WTC11 (cell line): ENCODE measurements at regions not wholly inside any gene's neighbourhood (a gene's known extent, or its start where the extent isn't known, plus 50 kb on each side); places are given as distances from the start of the nearest gene placed in this dataset.

Experiments
- ATAC-seq: fragments of 200-7000 bp; cut with Tn5 transposase; 2 replicates; pipeline ENCODE4 v1.10.0; 2021; ENCODE audit warnings: mild to moderate bottlenecking, moderate library complexity
- CTCF ChIA-PET: fragments of 300-600 bp; sonication (Branson Sonifier 250); formaldehyde crosslinking; loops from one replicate; lab custom pipeline; 2021; ENCODE audit warnings: antibody characterized with exemption; lab: Charles Lee
- POLR2A ChIA-PET: fragments of 350-600 bp; sonication (Branson Sonifier 250); formaldehyde crosslinking; loops from one replicate; lab custom pipeline; 2021; ENCODE audit warnings: antibody characterized with exemption; lab: Charles Lee
- DNase-seq: peaks from one replicate; pipeline ENCODE4 v3.0.0; 2021; ENCODE audit warnings: low spot score
- H3K27ac Mint-ChIP-seq: 2 replicates; pipeline ENCODE4 v1.8.0; 2021; ENCODE audit warnings: mixed read lengths
- H3K27me3 Mint-ChIP-seq: 2 replicates; pipeline ENCODE4 v1.8.0; 2021; ENCODE audit warnings: low read depth, mild to moderate bottlenecking, moderate library complexity, mixed read lengths
- H3K36me3 Mint-ChIP-seq: 2 replicates; pipeline ENCODE4 v1.8.0; 2021; ENCODE audit warnings: mixed read lengths
- H3K4me1 Mint-ChIP-seq: 2 replicates; pipeline ENCODE4 v1.8.0; 2022; ENCODE audit warnings: mixed read lengths
- H3K4me3 Mint-ChIP-seq: 2 replicates; pipeline ENCODE4 v1.8.0; 2021; ENCODE audit warnings: mild to moderate bottlenecking, moderate library complexity, mixed read lengths
- H3K9me3 Mint-ChIP-seq: 2 replicates; pipeline ENCODE4 v1.8.0; 2021; ENCODE audit warnings: mixed read lengths
- CBFB ChIP-seq: sonication (generic); formaldehyde crosslinking; IDR thresholded peaks from 2 replicates; pipeline ENCODE4 v1.8.1; 2022; ENCODE audit warnings: mild to moderate bottlenecking, low read depth, missing genetic modification reagents
- CREM ChIP-seq: sonication (generic); formaldehyde crosslinking; IDR thresholded peaks from 2 replicates; pipeline ENCODE4 v1.8.1; 2022; ENCODE audit warnings: mild to moderate bottlenecking, missing genetic modification reagents, moderate library complexity
- ETV6 ChIP-seq: sonication (generic); formaldehyde crosslinking; IDR thresholded peaks from 2 replicates; pipeline ENCODE4 v1.8.1; 2022; ENCODE audit warnings: mild to moderate bottlenecking, missing genetic modification reagents
- FOXJ3 ChIP-seq: sonication (generic); formaldehyde crosslinking; IDR thresholded peaks from 2 replicates; pipeline ENCODE4 v1.9.0; 2021; ENCODE audit warnings: missing genetic modification reagents, mild to moderate bottlenecking, borderline replicate concordance
- FOXP1 ChIP-seq: sonication (generic); formaldehyde crosslinking; IDR thresholded peaks from 2 replicates; pipeline ENCODE4 v1.8.0; 2022; ENCODE audit warnings: missing genetic modification reagents, mild to moderate bottlenecking, moderate library complexity, borderline replicate concordance
- GABPB1 ChIP-seq: sonication (generic); formaldehyde crosslinking; IDR thresholded peaks from 2 replicates; pipeline ENCODE4 v1.8.1; 2023; ENCODE audit warnings: mild to moderate bottlenecking, missing genetic modification reagents
- GRHL2 ChIP-seq: fragments of 250-450 bp; sonication (Bioruptor Pico); IDR thresholded peaks from 2 replicates; pipeline ENCODE4 v1.8.0; 2022; ENCODE audit warnings: mild to moderate bottlenecking, moderate library complexity; ENCODE audit not compliant: insufficient replicate concordance, severe bottlenecking
- IRF2 ChIP-seq: sonication (generic); formaldehyde crosslinking; IDR thresholded peaks from 2 replicates; pipeline ENCODE4 v1.8.0; 2022; ENCODE audit warnings: low read depth, missing genetic modification reagents, borderline replicate concordance
- NR3C1 ChIP-seq: sonication (generic); formaldehyde crosslinking; conservative IDR thresholded peaks from 2 replicates; pipeline ENCODE4 v1.8.1; 2023; ENCODE audit warnings: low read depth, mild to moderate bottlenecking, missing genetic modification reagents
- ZNF317 ChIP-seq: sonication (generic); formaldehyde crosslinking; IDR thresholded peaks from 2 replicates; pipeline ENCODE4 v1.8.1; 2023; ENCODE audit warnings: low read depth, mild to moderate bottlenecking, moderate library complexity, missing genetic modification reagents, borderline replicate concordance
- ZNF396 ChIP-seq: fragments of 250-450 bp; sonication (Bioruptor Pico); IDR thresholded peaks from 2 replicates; pipeline ENCODE4 v1.8.0; 2021; ENCODE audit warnings: mild to moderate bottlenecking, moderate library complexity, borderline replicate concordance
- TF ChIP-seq, protein P1 (sequence below): sonication (generic); formaldehyde crosslinking; conservative IDR thresholded peaks from 2 replicates; pipeline ENCODE4 v1.8.1; 2022; ENCODE audit warnings: mild to moderate bottlenecking, missing genetic modification reagents
- TF ChIP-seq, protein P2 (sequence below): sonication (generic); formaldehyde crosslinking; IDR thresholded peaks from 2 replicates; pipeline ENCODE4 v1.8.1; 2022; ENCODE audit warnings: mild to moderate bottlenecking, moderate library complexity, missing genetic modification reagents
- TF ChIP-seq, protein P3 (sequence below): sonication (generic); formaldehyde crosslinking; conservative IDR thresholded peaks from 2 replicates; pipeline ENCODE4 v1.8.1; 2023; ENCODE audit warnings: mild to moderate bottlenecking, low read depth, missing genetic modification reagents, moderate library complexity
- TF ChIP-seq, protein P4 (sequence below): sonication (generic); formaldehyde crosslinking; IDR thresholded peaks from 2 replicates; pipeline ENCODE4 v1.8.1; 2022; ENCODE audit warnings: missing genetic modification reagents, borderline replicate concordance
- TF ChIP-seq, protein P5 (sequence below): sonication (generic); formaldehyde crosslinking; IDR thresholded peaks from 2 replicates; pipeline ENCODE4 v1.8.0; 2022; ENCODE audit warnings: mild to moderate bottlenecking, missing genetic modification reagents
- TF ChIP-seq, protein P6 (sequence below): sonication (generic); formaldehyde crosslinking; IDR thresholded peaks from 2 replicates; pipeline ENCODE4 v1.8.1; 2023; ENCODE audit warnings: mild to moderate bottlenecking, moderate library complexity, missing genetic modification reagents
- TF ChIP-seq, protein P7 (sequence below): sonication (generic); formaldehyde crosslinking; IDR thresholded peaks from 2 replicates; pipeline ENCODE4 v1.8.1; 2022; ENCODE audit warnings: mild to moderate bottlenecking, missing genetic modification reagents, moderate library complexity, borderline replicate concordance
- TF ChIP-seq, protein P8 (sequence below): sonication (generic); formaldehyde crosslinking; IDR thresholded peaks from 2 replicates; pipeline ENCODE4 v1.8.0; 2023; ENCODE audit warnings: missing genetic modification reagents, mild to moderate bottlenecking, borderline replicate concordance

DNA sequence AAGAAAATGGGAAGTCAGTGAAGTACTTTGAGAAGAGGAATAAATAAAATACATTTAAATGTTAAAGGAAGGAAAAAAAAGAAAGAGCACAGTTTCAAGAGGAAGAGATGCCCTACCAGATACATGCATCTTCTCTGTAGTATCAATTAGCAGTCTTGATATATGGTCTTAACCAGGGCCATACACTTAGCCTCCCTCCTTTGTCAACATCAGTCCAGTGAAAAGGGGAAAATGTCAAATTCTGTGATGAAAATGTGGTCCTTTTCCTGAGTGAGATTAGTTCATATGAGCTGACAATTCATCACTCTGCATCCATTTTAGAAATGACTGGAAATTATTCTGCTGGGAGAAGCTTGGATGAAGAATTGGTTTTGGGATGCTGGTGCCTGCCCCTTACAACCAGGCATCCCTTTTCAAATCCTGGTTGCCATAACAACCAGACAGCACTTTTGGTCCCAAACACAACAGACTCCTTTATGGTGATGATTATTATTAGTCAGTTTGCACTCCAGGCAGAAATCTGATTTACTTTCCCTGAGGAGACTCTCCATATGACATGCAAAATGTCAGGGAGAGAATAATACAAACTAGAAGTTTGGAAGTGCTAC lies 933.6 kb upstream of the CDH8 start:
- TF ChIP-seq, protein P1, sequence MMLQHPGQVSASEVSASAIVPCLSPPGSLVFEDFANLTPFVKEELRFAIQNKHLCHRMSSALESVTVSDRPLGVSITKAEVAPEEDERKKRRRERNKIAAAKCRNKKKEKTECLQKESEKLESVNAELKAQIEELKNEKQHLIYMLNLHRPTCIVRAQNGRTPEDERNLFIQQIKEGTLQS (CRISPR knock-in tag), result no peak
- TF ChIP-seq, protein P2, sequence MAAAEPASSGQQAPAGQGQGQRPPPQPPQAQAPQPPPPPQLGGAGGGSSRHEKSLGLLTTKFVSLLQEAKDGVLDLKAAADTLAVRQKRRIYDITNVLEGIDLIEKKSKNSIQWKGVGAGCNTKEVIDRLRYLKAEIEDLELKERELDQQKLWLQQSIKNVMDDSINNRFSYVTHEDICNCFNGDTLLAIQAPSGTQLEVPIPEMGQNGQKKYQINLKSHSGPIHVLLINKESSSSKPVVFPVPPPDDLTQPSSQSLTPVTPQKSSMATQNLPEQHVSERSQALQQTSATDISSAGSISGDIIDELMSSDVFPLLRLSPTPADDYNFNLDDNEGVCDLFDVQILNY, result no peak
- TF ChIP-seq GRHL2 (CRISPR knock-in tag) (no peak), GABPB1 (no peak), CREM (CRISPR knock-in tag) (no peak), FOXJ3 (CRISPR knock-in tag) (no peak), ZNF317 (CRISPR knock-in tag) (no peak), FOXP1 (CRISPR knock-in tag) (no peak), CBFB (CRISPR knock-in tag) (no peak)
- TF ChIP-seq, protein P3, sequence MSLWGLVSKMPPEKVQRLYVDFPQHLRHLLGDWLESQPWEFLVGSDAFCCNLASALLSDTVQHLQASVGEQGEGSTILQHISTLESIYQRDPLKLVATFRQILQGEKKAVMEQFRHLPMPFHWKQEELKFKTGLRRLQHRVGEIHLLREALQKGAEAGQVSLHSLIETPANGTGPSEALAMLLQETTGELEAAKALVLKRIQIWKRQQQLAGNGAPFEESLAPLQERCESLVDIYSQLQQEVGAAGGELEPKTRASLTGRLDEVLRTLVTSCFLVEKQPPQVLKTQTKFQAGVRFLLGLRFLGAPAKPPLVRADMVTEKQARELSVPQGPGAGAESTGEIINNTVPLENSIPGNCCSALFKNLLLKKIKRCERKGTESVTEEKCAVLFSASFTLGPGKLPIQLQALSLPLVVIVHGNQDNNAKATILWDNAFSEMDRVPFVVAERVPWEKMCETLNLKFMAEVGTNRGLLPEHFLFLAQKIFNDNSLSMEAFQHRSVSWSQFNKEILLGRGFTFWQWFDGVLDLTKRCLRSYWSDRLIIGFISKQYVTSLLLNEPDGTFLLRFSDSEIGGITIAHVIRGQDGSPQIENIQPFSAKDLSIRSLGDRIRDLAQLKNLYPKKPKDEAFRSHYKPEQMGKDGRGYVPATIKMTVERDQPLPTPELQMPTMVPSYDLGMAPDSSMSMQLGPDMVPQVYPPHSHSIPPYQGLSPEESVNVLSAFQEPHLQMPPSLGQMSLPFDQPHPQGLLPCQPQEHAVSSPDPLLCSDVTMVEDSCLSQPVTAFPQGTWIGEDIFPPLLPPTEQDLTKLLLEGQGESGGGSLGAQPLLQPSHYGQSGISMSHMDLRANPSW, result no peak
- TF ChIP-seq, protein P4, sequence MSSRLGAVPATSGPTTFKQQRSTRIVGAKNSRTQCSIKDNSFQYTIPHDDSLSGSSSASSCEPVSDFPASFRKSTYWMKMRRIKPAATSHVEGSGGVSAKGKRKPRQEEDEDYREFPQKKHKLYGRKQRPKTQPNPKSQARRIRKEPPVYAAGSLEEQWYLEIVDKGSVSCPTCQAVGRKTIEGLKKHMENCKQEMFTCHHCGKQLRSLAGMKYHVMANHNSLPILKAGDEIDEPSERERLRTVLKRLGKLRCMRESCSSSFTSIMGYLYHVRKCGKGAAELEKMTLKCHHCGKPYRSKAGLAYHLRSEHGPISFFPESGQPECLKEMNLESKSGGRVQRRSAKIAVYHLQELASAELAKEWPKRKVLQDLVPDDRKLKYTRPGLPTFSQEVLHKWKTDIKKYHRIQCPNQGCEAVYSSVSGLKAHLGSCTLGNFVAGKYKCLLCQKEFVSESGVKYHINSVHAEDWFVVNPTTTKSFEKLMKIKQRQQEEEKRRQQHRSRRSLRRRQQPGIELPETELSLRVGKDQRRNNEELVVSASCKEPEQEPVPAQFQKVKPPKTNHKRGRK, result no peak
- TF ChIP-seq, protein P5, sequence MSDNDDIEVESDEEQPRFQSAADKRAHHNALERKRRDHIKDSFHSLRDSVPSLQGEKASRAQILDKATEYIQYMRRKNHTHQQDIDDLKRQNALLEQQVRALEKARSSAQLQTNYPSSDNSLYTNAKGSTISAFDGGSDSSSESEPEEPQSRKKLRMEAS (CRISPR knock-in tag), result no peak
- POLR2A ChIA-PET, result no interaction called here
- H3K27me3 Mint-ChIP-seq, result no peaks in the 10 kb centered on the region

DNA sequence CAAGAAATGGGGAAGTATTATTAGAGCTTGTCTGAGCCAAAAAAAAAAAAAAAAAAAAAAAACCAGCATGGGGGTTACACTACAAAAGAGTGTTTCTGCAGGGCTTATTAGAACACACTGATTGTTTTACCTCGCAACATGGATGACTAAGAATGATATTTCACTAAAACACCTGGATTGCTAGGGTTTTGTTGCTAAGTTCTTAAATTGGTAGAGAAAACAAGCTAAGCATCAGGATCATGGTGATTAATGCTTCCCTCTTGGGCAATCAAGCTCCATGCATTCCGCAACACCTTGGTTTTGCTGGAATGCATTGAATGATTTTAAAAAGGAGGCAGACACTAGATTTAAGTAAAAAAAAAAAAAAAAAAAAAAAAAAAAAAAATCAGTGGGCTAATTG lies 931.4 kb upstream of the CDH8 start:
- Mint-ChIP-seq H3K27ac (no peak overlapping the region), H3K36me3 (peaks cover 3% of the 10 kb centered on the region), H3K9me3 (peaks cover 15% of the 10 kb centered on the region), H3K4me1 (no peaks in the 10 kb centered on the region), H3K4me3 (no peak overlapping the region), H3K27me3 (no peaks in the 10 kb centered on the region)
- ChIA-PET CTCF (no interaction called here), POLR2A (no interaction called here)
- ATAC-seq, result no peak
- DNase-seq, result no peak
- TF ChIP-seq, protein P6, sequence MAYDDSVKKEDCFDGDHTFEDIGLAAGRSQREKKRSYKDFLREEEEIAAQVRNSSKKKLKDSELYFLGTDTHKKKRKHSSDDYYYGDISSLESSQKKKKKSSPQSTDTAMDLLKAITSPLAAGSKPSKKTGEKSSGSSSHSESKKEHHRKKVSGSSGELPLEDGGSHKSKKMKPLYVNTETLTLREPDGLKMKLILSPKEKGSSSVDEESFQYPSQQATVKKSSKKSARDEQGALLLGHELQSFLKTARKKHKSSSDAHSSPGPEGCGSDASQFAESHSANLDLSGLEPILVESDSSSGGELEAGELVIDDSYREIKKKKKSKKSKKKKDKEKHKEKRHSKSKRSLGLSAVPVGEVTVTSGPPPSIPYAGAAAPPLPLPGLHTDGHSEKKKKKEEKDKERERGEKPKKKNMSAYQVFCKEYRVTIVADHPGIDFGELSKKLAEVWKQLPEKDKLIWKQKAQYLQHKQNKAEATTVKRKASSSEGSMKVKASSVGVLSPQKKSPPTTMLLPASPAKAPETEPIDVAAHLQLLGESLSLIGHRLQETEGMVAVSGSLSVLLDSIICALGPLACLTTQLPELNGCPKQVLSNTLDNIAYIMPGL (CRISPR knock-in tag), result no peak
- TF ChIP-seq ZNF396, result no peak
- no peak for TF ChIP-seq ZNF317 (CRISPR knock-in tag)
- TF ChIP-seq, protein P7, sequence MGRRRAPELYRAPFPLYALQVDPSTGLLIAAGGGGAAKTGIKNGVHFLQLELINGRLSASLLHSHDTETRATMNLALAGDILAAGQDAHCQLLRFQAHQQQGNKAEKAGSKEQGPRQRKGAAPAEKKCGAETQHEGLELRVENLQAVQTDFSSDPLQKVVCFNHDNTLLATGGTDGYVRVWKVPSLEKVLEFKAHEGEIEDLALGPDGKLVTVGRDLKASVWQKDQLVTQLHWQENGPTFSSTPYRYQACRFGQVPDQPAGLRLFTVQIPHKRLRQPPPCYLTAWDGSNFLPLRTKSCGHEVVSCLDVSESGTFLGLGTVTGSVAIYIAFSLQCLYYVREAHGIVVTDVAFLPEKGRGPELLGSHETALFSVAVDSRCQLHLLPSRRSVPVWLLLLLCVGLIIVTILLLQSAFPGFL (CRISPR knock-in tag), result no peak
- no peak for TF ChIP-seq ETV6 (CRISPR knock-in tag)
- no peak for TF ChIP-seq FOXJ3 (CRISPR knock-in tag)
- no peak for TF ChIP-seq NR3C1 (CRISPR knock-in tag)
- TF ChIP-seq, protein P8, sequence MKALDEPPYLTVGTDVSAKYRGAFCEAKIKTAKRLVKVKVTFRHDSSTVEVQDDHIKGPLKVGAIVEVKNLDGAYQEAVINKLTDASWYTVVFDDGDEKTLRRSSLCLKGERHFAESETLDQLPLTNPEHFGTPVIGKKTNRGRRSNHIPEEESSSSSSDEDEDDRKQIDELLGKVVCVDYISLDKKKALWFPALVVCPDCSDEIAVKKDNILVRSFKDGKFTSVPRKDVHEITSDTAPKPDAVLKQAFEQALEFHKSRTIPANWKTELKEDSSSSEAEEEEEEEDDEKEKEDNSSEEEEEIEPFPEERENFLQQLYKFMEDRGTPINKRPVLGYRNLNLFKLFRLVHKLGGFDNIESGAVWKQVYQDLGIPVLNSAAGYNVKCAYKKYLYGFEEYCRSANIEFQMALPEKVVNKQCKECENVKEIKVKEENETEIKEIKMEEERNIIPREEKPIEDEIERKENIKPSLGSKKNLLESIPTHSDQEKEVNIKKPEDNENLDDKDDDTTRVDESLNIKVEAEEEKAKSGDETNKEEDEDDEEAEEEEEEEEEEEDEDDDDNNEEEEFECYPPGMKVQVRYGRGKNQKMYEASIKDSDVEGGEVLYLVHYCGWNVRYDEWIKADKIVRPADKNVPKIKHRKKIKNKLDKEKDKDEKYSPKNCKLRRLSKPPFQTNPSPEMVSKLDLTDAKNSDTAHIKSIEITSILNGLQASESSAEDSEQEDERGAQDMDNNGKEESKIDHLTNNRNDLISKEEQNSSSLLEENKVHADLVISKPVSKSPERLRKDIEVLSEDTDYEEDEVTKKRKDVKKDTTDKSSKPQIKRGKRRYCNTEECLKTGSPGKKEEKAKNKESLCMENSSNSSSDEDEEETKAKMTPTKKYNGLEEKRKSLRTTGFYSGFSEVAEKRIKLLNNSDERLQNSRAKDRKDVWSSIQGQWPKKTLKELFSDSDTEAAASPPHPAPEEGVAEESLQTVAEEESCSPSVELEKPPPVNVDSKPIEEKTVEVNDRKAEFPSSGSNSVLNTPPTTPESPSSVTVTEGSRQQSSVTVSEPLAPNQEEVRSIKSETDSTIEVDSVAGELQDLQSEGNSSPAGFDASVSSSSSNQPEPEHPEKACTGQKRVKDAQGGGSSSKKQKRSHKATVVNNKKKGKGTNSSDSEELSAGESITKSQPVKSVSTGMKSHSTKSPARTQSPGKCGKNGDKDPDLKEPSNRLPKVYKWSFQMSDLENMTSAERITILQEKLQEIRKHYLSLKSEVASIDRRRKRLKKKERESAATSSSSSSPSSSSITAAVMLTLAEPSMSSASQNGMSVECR (CRISPR knock-in tag), result no peak
- TF ChIP-seq IRF2 (CRISPR knock-in tag), result no peak

More for the DNA sequence above, 933.6 kb upstream of the CDH8 start:
- ATAC-seq (no peak), DNase-seq (no peak)
- peaks cover 15% of the 10 kb centered on the region for H3K9me3 Mint-ChIP-seq
- CTCF ChIA-PET, result no interaction called here
- no peak overlapping the region for H3K4me3 Mint-ChIP-seq
- H3K4me1 Mint-ChIP-seq, result no peaks in the 10 kb centered on the region
- no peak overlapping the region for H3K27ac Mint-ChIP-seq
- H3K36me3 Mint-ChIP-seq, result peaks cover 3% of the 10 kb centered on the region
